Ascending aorta (tissue), 2 donors: ENCODE measurements at regions not wholly inside any gene's neighbourhood (a gene's known extent, or its start where the extent isn't known, plus 50 kb on each side); places are given as distances from the start of the nearest gene placed in this dataset.
A peak's percentile ranks its signal among the peaks of the same experiment; 100 is the strongest.

Experiments
- DNase-seq, 2 donors: peaks; one replicate each; pipeline ENCODE4 v3.0.0-alpha.2; 2019; ENCODE audit warnings: low spot score in 2 of 2
- H3K27ac ChIP-seq, 2 donors: fragments of 200-600 bp; sonication (generic); one replicate each; pipeline ENCODE4 v1.5.1; 2016 to 2017; ENCODE audit warnings: mild to moderate bottlenecking in 1 of 2
- H3K27me3 ChIP-seq: fragments of 200-600 bp; sonication (generic); one replicate; pipeline ENCODE4 v1.5.1; 2017
- H3K36me3 ChIP-seq, 2 donors: fragments of 200-600 bp; sonication (generic); one replicate each; pipeline ENCODE4 v1.5.1; 2016
- H3K4me1 ChIP-seq, 2 donors: fragments of 200-600 bp; sonication (generic); one replicate each; pipeline ENCODE4 v1.5.1; 2016 to 2017; ENCODE audit warnings: mild to moderate bottlenecking in 1 of 2
- H3K4me3 ChIP-seq, 2 donors: fragments of 200-600 bp; sonication (generic); one replicate each; pipeline ENCODE4 v1.5.1; 2016 to 2017; ENCODE audit warnings: mild to moderate bottlenecking in 1 of 2
- H3K9me3 ChIP-seq, 2 donors: fragments of 200-600 bp; sonication (generic); one replicate each; pipeline ENCODE4 v1.5.1; 2016
- intact Hi-C: fragments of 100-400 bp; cut with DNase I; formaldehyde crosslinking; loops from one replicate; pipeline ENCODE4 v1.15.1; 2023
- TF ChIP-seq, protein P1 (sequence below), 3 experiments: fragments of 200-600 bp in 2 of 3; fragments of 450-650 bp in 1 of 3; sonication (generic) in 2 of 3; IDR thresholded peaks; one replicate each; pipeline ENCODE4 v1.5.1; 2016 to 2019; ENCODE audit warnings: antibody characterized with exemption in 3 of 3, mild to moderate bottlenecking in 1 of 3, moderate library complexity in 1 of 3

DNA sequence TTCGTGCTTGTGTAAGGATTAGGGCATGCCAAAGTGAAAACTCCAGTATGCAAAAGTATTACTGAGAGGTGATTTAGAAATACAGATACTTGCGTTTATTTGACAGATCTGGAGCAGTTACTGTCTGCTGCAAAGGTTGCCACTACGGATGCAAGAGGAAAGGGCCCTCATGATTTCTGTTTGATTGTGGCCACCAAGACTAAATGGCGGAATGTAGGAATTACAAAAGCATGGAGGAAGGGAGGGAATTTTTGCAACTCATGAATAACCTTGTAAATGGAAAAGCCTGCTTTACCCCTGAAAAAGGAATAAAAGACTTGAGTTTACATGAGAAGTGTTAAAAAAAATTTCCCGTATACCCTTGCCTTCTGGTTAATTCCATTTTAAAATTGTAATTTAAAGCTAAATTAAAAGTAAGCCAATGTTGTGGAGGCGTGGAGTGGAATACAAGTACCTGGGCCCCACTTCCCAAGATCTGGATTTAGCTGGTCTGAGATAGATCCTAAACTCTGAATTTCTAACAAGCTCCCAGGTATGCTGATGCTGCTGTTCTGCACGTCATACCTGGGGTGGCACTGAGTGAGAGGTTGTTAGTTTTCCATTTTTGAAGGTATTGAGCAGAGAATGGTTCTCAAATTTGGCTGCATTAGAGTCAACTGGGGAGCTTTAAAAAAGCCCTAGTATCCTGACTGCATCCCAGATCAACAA is 56.6 kb upstream of the NKX2-2 start:
- no peak overlapping the region for H3K27ac ChIP-seq
- no peaks in the 10 kb centered on the region for H3K4me1 ChIP-seq
- no peaks in the 10 kb centered on the region for H3K9me3 ChIP-seq
- peak in 1 of 2 donors; percentile 3 for DNase-seq
- H3K36me3 ChIP-seq = no peaks in the 10 kb centered on the region
- H3K4me3 ChIP-seq = no peak overlapping the region
- TF ChIP-seq, protein P1, sequence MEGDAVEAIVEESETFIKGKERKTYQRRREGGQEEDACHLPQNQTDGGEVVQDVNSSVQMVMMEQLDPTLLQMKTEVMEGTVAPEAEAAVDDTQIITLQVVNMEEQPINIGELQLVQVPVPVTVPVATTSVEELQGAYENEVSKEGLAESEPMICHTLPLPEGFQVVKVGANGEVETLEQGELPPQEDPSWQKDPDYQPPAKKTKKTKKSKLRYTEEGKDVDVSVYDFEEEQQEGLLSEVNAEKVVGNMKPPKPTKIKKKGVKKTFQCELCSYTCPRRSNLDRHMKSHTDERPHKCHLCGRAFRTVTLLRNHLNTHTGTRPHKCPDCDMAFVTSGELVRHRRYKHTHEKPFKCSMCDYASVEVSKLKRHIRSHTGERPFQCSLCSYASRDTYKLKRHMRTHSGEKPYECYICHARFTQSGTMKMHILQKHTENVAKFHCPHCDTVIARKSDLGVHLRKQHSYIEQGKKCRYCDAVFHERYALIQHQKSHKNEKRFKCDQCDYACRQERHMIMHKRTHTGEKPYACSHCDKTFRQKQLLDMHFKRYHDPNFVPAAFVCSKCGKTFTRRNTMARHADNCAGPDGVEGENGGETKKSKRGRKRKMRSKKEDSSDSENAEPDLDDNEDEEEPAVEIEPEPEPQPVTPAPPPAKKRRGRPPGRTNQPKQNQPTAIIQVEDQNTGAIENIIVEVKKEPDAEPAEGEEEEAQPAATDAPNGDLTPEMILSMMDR (IDR thresholded peaks at IDR 0.05) = no peak
- intact Hi-C loops = loop anchor here (5.0 kb wide), 1 partner anchor 333 kb away; no protein-coding TSS in a partner anchor
- no peaks in the 10 kb centered on the region for H3K27me3 ChIP-seq

DNA sequence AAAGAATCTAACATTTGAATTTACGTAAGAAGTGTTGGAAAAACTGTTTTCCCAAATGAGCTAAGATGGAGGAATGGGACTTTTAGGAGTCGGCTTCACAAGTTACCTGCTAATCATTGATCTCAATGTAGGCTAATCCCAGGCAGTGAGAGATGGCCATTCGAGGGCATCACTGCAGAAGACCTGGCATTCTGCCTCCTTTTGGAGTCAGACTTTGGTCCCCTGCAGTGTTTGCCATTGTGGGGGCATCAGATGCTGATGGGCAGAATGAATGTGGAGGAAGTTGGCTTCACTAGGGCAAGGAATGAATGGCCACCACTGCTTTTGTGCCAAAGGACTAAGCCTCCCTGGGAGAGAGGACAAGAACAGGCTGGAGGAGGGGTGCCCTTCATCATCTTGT is 55.7 kb upstream of the NKX2-2 start:
- H3K4me3 ChIP-seq = no peak overlapping the region
- no peaks in the 10 kb centered on the region for H3K36me3 ChIP-seq
- no peaks in the 10 kb centered on the region for H3K27me3 ChIP-seq
- intact Hi-C loops = no loop called here
- H3K4me1 ChIP-seq = no peaks in the 10 kb centered on the region
- no peaks in the 10 kb centered on the region for H3K9me3 ChIP-seq
- no peak overlapping the region for H3K27ac ChIP-seq
- TF ChIP-seq, protein P1 (IDR thresholded peaks at IDR 0.05) = no peak
- peak in 1 of 2 donors; percentile 19 for DNase-seq

- no peaks in the 10 kb centered on the region for H3K27me3 ChIP-seq
- intact Hi-C loops = no loop called here
These were observed 50.4 kb upstream of the NKX2-2 start for GRCh38 chr20:21564127-21564773.

More at GRCh38 chr20:21564127-21564773, 50.4 kb upstream of the NKX2-2 start:
- H3K9me3 ChIP-seq = no peaks in the 10 kb centered on the region
- H3K4me3 ChIP-seq = no peak overlapping the region
- H3K36me3 ChIP-seq = no peaks in the 10 kb centered on the region
- H3K4me1 ChIP-seq = no peaks in the 10 kb centered on the region
- TF ChIP-seq, protein P1 (IDR thresholded peaks at IDR 0.05) = no peak
- H3K27ac ChIP-seq = no peak overlapping the region
- DNase-seq = no peak
